Brain microvascular endothelial cell (primary cell): ENCODE measurements at regions not wholly inside any gene's neighbourhood (a gene's known extent, or its start where the extent isn't known, plus 50 kb on each side); places are given as distances from the start of the nearest gene placed in this dataset.

ENCODE experiments used
- DNase-seq: peaks from one replicate; pipeline ENCODE4 v3.0.0-alpha.2; 2020
- H3K27ac ChIP-seq: fragments of 250-450 bp; sonication (Bioruptor Pico); 2 replicates; pipeline ENCODE4 v1.5.1; 2020; ENCODE audit warnings: mild to moderate bottlenecking, moderate library complexity
- H3K27me3 ChIP-seq: fragments of 250-450 bp; sonication (Bioruptor Pico); replicated peaks from 2 replicates; pipeline ENCODE4 v1.5.1; 2020; ENCODE audit warnings: mild to moderate bottlenecking
- H3K36me3 ChIP-seq: fragments of 250-450 bp; sonication (Bioruptor Pico); replicated peaks from 2 replicates; pipeline ENCODE4 v1.5.1; 2020; ENCODE audit warnings: mild to moderate bottlenecking
- H3K4me3 ChIP-seq: 2 replicates; pipeline ENCODE4 v1.5.1; 2011; ENCODE audit warnings: low read depth, mild to moderate bottlenecking, control low read depth, low read length, moderate library complexity
- CTCF ChIP-seq: IDR thresholded peaks from 2 replicates; pipeline ENCODE4 v1.5.1; 2011; ENCODE audit warnings: low read depth, mild to moderate bottlenecking, moderate library complexity, low read length, control low read depth, inconsistent platforms; ENCODE audit errors: missing control alignments
- in situ Hi-C: cut with HindIII; loops from 2 replicates; pipeline ENCODE4 v1.10.0; 2017; ENCODE audit warnings: low sequenced_read_pairs, low pct_ligation_motif_present

- in situ Hi-C loops: no loop called here
- Histone ChIP-seq H3K4me3 (no peak overlapping the region), H3K27ac (no peak overlapping the region), H3K27me3 (no peaks in the 10 kb centered on the region), H3K36me3 (no peaks in the 10 kb centered on the region)
- DNase-seq: no peak
- TF ChIP-seq CTCF: no peak
Observed at GRCh38 chr3:59456852-59457485, 407.1 kb upstream of the CFAP20DC start.

- H3K4me3 ChIP-seq: no peak overlapping the region
- in situ Hi-C loops: no loop called here
- H3K36me3 ChIP-seq: no peaks in the 10 kb centered on the region
- H3K27ac ChIP-seq: no peak overlapping the region
- TF ChIP-seq CTCF: no peak
- no peak for DNase-seq
- H3K27me3 ChIP-seq: no peaks in the 10 kb centered on the region
Observed at GRCh38 chr3:59451800-59452746, 402.2 kb upstream of the CFAP20DC start.

GRCh38 chr3:59450946-59451763, 401.3 kb upstream of the CFAP20DC start:
- Histone ChIP-seq H3K27me3 (no peaks in the 10 kb centered on the region), H3K27ac (no peak overlapping the region), H3K4me3 (no peak overlapping the region), H3K36me3 (no peaks in the 10 kb centered on the region)
- in situ Hi-C loops: no loop called here
- no peak for DNase-seq
- no peak for TF ChIP-seq CTCF

GRCh38 chr3:59450437-59450836, 400.6 kb upstream of the CFAP20DC start:
- in situ Hi-C loops: no loop called here
- H3K27ac ChIP-seq: no peak overlapping the region
- no peak for DNase-seq
- no peaks in the 10 kb centered on the region for H3K36me3 ChIP-seq
- no peak for TF ChIP-seq CTCF
- no peaks in the 10 kb centered on the region for H3K27me3 ChIP-seq
- no peak overlapping the region for H3K4me3 ChIP-seq

GRCh38 chr3:59446775-59447465, 397.1 kb upstream of the CFAP20DC start:
- TF ChIP-seq CTCF: no peak
- Histone ChIP-seq H3K4me3 (no peak overlapping the region), H3K36me3 (no peaks in the 10 kb centered on the region), H3K27ac (no peak overlapping the region), H3K27me3 (no peaks in the 10 kb centered on the region)
- in situ Hi-C loops: no loop called here
- no peak for DNase-seq
